Mucosa of descending colon (tissue), 3 donors: ENCODE measurements at regions not wholly inside any gene's neighbourhood (a gene's known extent, or its start where the extent isn't known, plus 50 kb on each side); places are given as distances from the start of the nearest gene placed in this dataset.

Experiments used
- ATAC-seq: fragments of 200-7000 bp; cut with Tn5 transposase; one replicate; pipeline ENCODE4 v1.9.1; 2020; ENCODE audit warnings: mild to moderate bottlenecking, moderate library complexity
- DNase-seq, 3 donors: peaks; one replicate each; pipeline ENCODE4 v3.0.0-alpha.2; 2020
- H3K36me3 ChIP-seq: fragments of 200-600 bp; one replicate; pipeline ENCODE4 v1.8.0; 2021; ENCODE audit warnings: low read depth, mild to moderate bottlenecking
- H3K4me1 ChIP-seq: fragments of 200-600 bp; one replicate; pipeline ENCODE4 v1.8.0; 2021; ENCODE audit warnings: low read depth, mild to moderate bottlenecking
- H3K4me3 ChIP-seq: fragments of 200-600 bp; one replicate; pipeline ENCODE4 v1.8.0; 2021; ENCODE audit warnings: mild to moderate bottlenecking
- H3K9me3 ChIP-seq: fragments of 200-600 bp; one replicate; pipeline ENCODE4 v1.8.0; 2021; ENCODE audit warnings: mild to moderate bottlenecking
- CTCF ChIP-seq: fragments of 200-600 bp; IDR thresholded peaks from one replicate; pipeline ENCODE4 v1.8.0; 2022; ENCODE audit warnings: antibody characterized with exemption, mild to moderate bottlenecking
- intact Hi-C, 2 donors: fragments of 100-400 bp; cut with DNase I in 1 of 2; cut with micrococcal nuclease in 1 of 2; formaldehyde crosslinking; loops; one replicate each; pipeline versions ENCODE4 v1.11.0 to v1.11.1; 2022; cut with DNase I, micrococcal nuclease
- donor health status: DM: no; HTN: no; CAD: no; lungs with moderate emphysema.
- donor health status: DM: no; HTN: no; CAD: no.
- donor health status: DM: no; HTN: yes; CAD: no.

- H3K9me3 ChIP-seq: no peaks in the 10 kb centered on the region
- no peak for TF ChIP-seq CTCF
- no peak for ATAC-seq
- H3K4me1 ChIP-seq: no peaks in the 10 kb centered on the region
- H3K36me3 ChIP-seq: no peaks in the 10 kb centered on the region
- H3K4me3 ChIP-seq: no peak overlapping the region
- DNase-seq: no peak
- intact Hi-C loops: no loop called here
Measured at GRCh38 chr5:4198461-4198860, 602.8 kb downstream of the IRX1 start.

DNA sequence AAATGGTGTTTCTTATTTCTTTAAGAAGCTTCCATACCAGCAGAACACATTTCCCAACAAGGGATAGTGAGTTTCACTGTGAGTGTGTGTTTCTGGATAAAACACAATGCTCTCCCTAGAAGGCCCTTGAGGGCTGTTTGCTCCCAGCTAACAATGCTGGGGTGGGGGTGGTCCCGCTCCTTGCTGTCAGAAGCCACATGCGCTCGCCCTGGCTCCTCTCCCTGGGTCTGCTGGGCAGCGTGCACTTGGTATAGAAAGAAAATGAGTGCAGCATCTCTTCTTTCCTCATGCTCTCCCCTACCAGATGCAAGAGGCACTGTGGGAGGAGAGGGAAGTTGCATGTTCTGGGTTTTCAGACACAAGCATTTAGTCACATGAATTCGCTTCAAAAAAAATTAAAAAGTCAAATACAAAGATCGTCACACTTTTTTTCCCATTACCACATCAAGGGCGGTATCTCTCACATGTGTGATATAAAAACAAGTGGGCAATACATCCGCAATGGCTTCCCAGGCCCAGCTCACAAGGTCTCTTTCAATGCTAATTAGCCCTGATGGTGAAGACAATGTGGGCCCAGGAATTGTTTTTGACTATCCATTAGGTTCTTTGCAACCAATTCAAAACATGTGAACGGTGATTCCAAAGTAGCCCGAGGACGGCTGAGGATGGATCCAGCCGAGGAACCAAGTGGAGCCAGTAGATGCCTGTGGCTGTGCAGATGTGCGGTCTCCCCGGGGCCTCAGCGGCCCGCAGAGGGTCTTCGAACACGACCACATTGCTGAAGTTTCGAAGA lies 603.6 kb downstream of the IRX1 start:
- H3K4me1 ChIP-seq: no peaks in the 10 kb centered on the region
- no peaks in the 10 kb centered on the region for H3K9me3 ChIP-seq
- intact Hi-C loops: no loop called here
- no peaks in the 10 kb centered on the region for H3K36me3 ChIP-seq
- ATAC-seq (no peak), DNase-seq (no peak)
- TF ChIP-seq CTCF: no peak
- no peak overlapping the region for H3K4me3 ChIP-seq

GRCh38 chr5:4203146-4203545 lies 607.5 kb downstream of the IRX1 start:
- Histone ChIP-seq H3K4me1 (no peaks in the 10 kb centered on the region), H3K4me3 (no peak overlapping the region), H3K9me3 (no peaks in the 10 kb centered on the region), H3K36me3 (no peaks in the 10 kb centered on the region)
- TF ChIP-seq CTCF: no peak
- intact Hi-C loops: no loop called here
- DNase-seq (no peak), ATAC-seq (no peak)

- H3K4me1 ChIP-seq: no peaks in the 10 kb centered on the region
- no peak for TF ChIP-seq CTCF
- H3K36me3 ChIP-seq: no peaks in the 10 kb centered on the region
- ATAC-seq (no peak), DNase-seq (no peak)
- H3K4me3 ChIP-seq: no peak overlapping the region
- no peaks in the 10 kb centered on the region for H3K9me3 ChIP-seq
- intact Hi-C loops: no loop called here
Measured at GRCh38 chr5:4204276-4205141, 608.9 kb downstream of the IRX1 start.

DNA sequence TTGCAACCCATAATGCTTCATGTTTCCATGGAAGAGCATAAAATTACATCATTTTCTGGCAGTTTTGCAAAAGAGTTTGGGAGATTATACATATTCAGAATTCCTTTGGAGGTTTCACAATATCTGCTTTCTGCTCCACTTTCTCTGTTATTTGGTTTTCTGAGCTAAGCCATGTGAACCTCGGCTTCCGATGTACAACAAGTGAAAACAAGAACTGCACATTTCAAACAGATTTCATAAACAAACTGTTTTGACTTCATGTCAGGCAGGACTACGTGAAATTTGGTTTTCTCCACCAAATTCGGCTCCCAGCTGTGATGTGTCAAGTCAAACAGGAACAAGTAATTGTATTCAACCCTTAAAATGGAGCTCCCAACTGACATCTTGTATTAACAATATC lies 609.8 kb downstream of the IRX1 start:
- no peaks in the 10 kb centered on the region for H3K4me1 ChIP-seq
- H3K9me3 ChIP-seq: no peaks in the 10 kb centered on the region
- no peak for DNase-seq
- H3K36me3 ChIP-seq: no peaks in the 10 kb centered on the region
- no peak for ATAC-seq
- no peak overlapping the region for H3K4me3 ChIP-seq
- TF ChIP-seq CTCF: no peak
- intact Hi-C loops: no loop called here
